HCT116 (cell line): ENCODE measurements at regions not wholly inside any gene's neighbourhood (a gene's known extent, or its start where the extent isn't known, plus 50 kb on each side); places are given as distances from the start of the nearest gene placed in this dataset.
"Not testable (repeated sequence)": the region's sequence is repeated elsewhere in the genome, so short reads cannot be mapped to it uniquely, and the experiment has no call there.

ENCODE experiments used
- ATAC-seq: fragments of 200-7000 bp; cut with Tn5 transposase; 2 replicates; pipeline ENCODE4 v1.9.1; 2020; ENCODE audit warnings: mild to moderate bottlenecking, moderate library complexity
- BruUV-seq: library from RNA; stranded (reverse); fragments of 400-500 nt; replicated peaks from 2 replicates; lab custom pipeline; 2021; lab: Mats Ljungman, UMichigan
- CTCF ChIA-PET: fragments of 300-600 bp; sonication (Branson Sonifier 250); formaldehyde crosslinking; loops from one replicate; lab custom pipeline; 2021; ENCODE audit warnings: antibody characterized with exemption; lab: Charles Lee
- POLR2A ChIA-PET: fragments of 300-600, 350-600 bp; sonication (Branson Sonifier 250); formaldehyde crosslinking; loops from one replicate; lab custom pipeline; 2021; ENCODE audit warnings: antibody characterized with exemption; lab: Charles Lee
- RAD21 ChIA-PET, 2 experiments: fragments of 300-600 bp; sonication (Branson Sonifier 250); formaldehyde crosslinking; loops; one replicate each; lab custom pipeline; 2023; ENCODE audit warnings: low total read pairs in 2 of 2; ENCODE audit not compliant: uncharacterized antibody in 2 of 2, unreplicated experiment in 2 of 2, low non-redundant PET in 1 of 2; lab: Charles Lee
- DNase-seq: peaks from one replicate; pipeline ENCODE4 v3.0.0-alpha.2; 2010; ENCODE audit warnings: low read depth, low spot score
- H2AFZ ChIP-seq: fragments of 200-600 bp; shearing (Covaris generic), sonication (generic); 2 replicates; pipeline ENCODE4 v1.6.1; 2017; ENCODE audit warnings: low read depth, mixed run types, mixed read lengths, antibody characterized with exemption, low read length; ENCODE audit not compliant: poor library complexity, severe bottlenecking
- H3K27ac ChIP-seq: 2 replicates; pipeline ENCODE4 v1.5.1; 2012; ENCODE audit warnings: low read depth, low read length
- H3K27me3 ChIP-seq: fragments of 200-600 bp; sonication (generic); 2 replicates; pipeline ENCODE4 v1.6.1; 2016; ENCODE audit warnings: mixed run types, low read length, mixed read lengths; ENCODE audit not compliant: insufficient read depth
- H3K36me3 ChIP-seq, 2 experiments: fragments of 200-500 bp in 1 of 2; fragments of 200-600 bp in 1 of 2; sonication (Bioruptor generic) in 1 of 2; sonication (generic) in 1 of 2; 2 replicates each; pipeline versions ENCODE4 v1.5.1 to v1.6.1; 2014 to 2016; ENCODE audit warnings: low read length in 2 of 2, inconsistent platforms in 1 of 2, mixed read lengths in 1 of 2, mixed run types in 1 of 2; ENCODE audit not compliant: insufficient read depth in 2 of 2, control insufficient read depth in 1 of 2
- H3K4me1 ChIP-seq, 2 experiments: fragments of 200-600 bp in 1 of 2; sonication (generic) in 1 of 2; 2 replicates each; pipeline versions ENCODE4 v1.5.1 to v1.6.1; 2012 to 2017; ENCODE audit warnings: low read length in 2 of 2, inconsistent platforms in 1 of 2, mild to moderate bottlenecking in 1 of 2, mixed read lengths in 1 of 2, mixed run types in 1 of 2, moderate library complexity in 1 of 2; ENCODE audit not compliant: insufficient read depth in 2 of 2, control insufficient read depth in 1 of 2
- H3K4me2 ChIP-seq: fragments of 200-600 bp; sonication (generic); 2 replicates; pipeline ENCODE4 v1.6.1; 2017; ENCODE audit warnings: mixed run types, low read length, mixed read lengths
- H3K4me3 ChIP-seq, 2 experiments: fragments of 200-600 bp in 1 of 2; sonication (generic) in 1 of 2; replicated peaks in 1 of 2; 2 replicates each; pipeline ENCODE4 v1.5.1; 2011 to 2016; ENCODE audit warnings: low read length in 2 of 2, control low read depth in 1 of 2, low read depth in 1 of 2, mild to moderate bottlenecking in 1 of 2, mixed read lengths in 1 of 2, mixed run types in 1 of 2
- H3K79me2 ChIP-seq: fragments of 200-600 bp; sonication (generic); 2 replicates; pipeline ENCODE4 v1.6.1; 2017; ENCODE audit warnings: mild to moderate bottlenecking, mixed run types, low read length, moderate library complexity, mixed read lengths; ENCODE audit not compliant: insufficient read depth
- H3K9ac ChIP-seq: fragments of 200-600 bp; sonication (generic); 2 replicates; pipeline ENCODE4 v1.6.1; 2016; ENCODE audit warnings: low read length, mixed read lengths
- H3K9me2 ChIP-seq: fragments of 200-600 bp; sonication (generic), shearing (Covaris generic); 2 replicates; pipeline ENCODE4 v1.6.1; 2017; ENCODE audit warnings: mixed run types, mild to moderate bottlenecking, moderate library complexity; ENCODE audit not compliant: insufficient read depth
- H3K9me3 ChIP-seq, 2 experiments: fragments of 200-500 bp in 1 of 2; fragments of 200-600 bp in 1 of 2; sonication (Bioruptor generic) in 1 of 2; sonication (generic) in 1 of 2; 2 replicates each; pipeline ENCODE4 v1.6.1; 2014 to 2017; ENCODE audit warnings: low read length in 2 of 2, mixed read lengths in 2 of 2, inconsistent platforms in 1 of 2, low read depth in 1 of 2, mild to moderate bottlenecking in 1 of 2, mixed run types in 1 of 2, moderate library complexity in 1 of 2; ENCODE audit not compliant: control insufficient read depth in 1 of 2, insufficient read depth in 1 of 2
- H4K20me1 ChIP-seq: fragments of 200-600 bp; sonication (generic), shearing (Covaris generic); 2 replicates; pipeline ENCODE4 v1.6.1; 2017; ENCODE audit warnings: mixed run types, mild to moderate bottlenecking, moderate library complexity; ENCODE audit not compliant: insufficient read depth
- intact Hi-C: fragments of 100-400 bp; cut with micrococcal nuclease; formaldehyde crosslinking; loops from 2 replicates; pipeline ENCODE4 v1.10.0; 2022

DNA sequence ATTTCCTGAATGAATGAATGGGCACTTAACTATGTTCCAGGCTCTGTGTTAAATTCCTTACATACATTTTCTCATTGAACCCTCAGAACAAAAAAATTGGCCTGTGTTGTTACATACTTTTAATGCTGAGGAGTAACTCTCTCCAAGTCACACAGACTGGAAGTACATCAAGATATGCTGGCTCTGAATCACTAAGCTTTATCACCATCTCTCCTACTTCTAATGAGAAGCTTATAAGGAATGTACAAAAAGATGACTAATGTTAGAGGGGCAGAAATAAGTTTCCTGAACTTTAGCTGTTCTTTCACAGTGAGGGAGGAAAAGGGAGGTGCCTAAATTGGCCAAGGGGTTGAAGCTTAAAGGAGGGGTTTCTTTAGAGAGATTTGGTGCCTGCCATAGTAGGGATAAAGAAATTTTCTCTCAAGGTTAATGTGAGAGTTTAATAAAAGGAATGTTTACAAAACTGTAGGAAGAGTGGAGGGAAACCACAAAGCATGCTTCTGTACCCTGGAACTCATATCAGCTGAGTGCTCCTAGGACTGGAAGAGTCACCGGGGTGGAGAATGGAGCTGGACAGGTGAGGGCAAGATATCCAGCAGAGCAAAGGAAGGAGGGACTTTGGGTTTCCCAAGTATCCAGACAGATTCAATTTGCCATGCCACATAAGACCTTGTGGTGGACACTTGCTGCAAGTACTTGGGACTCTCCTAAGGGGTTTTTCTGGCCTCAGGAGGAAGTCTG is 1718.4 kb downstream of the KHDRBS2 start:
- H2AFZ ChIP-seq, H3K36me3 ChIP-seq, H4K20me1 ChIP-seq, H3K4me2 ChIP-seq, H3K4me3 ChIP-seq, ATAC-seq, CTCF ChIA-PET, DNase-seq, H3K9ac ChIP-seq, intact Hi-C loops, H3K27me3 ChIP-seq, POLR2A ChIA-PET, RAD21 ChIA-PET, H3K27ac ChIP-seq, H3K9me3 ChIP-seq, H3K9me2 ChIP-seq, BruUV-seq, H3K79me2 ChIP-seq, H3K4me1 ChIP-seq: not testable (repeated sequence)

DNA sequence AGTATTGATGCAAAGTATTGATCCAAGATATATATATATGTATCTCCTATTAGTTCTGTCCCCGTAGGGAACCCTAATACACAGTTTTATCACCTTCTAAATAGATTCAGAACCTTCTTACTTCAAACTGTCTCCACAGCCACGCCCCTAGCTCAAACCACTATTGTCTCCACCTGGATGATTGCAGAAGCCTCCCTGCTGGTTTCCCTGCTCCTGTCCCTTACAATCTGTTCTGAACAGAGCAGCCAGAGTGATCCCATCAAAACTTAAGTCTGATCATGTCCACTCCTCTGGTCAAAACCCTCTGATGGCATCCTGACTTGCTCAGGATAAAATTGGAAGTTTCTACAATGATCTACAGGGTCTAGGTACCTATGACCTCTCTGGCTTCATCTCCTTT is 1719.6 kb downstream of the KHDRBS2 start:
- H3K4me2 ChIP-seq, H3K79me2 ChIP-seq, intact Hi-C loops, POLR2A ChIA-PET, H2AFZ ChIP-seq, H3K27me3 ChIP-seq, BruUV-seq, H3K36me3 ChIP-seq, DNase-seq, H4K20me1 ChIP-seq, H3K4me1 ChIP-seq, H3K9ac ChIP-seq, H3K9me2 ChIP-seq, ATAC-seq, CTCF ChIA-PET, H3K4me3 ChIP-seq, RAD21 ChIA-PET, H3K9me3 ChIP-seq, H3K27ac ChIP-seq: not testable (repeated sequence)

DNA sequence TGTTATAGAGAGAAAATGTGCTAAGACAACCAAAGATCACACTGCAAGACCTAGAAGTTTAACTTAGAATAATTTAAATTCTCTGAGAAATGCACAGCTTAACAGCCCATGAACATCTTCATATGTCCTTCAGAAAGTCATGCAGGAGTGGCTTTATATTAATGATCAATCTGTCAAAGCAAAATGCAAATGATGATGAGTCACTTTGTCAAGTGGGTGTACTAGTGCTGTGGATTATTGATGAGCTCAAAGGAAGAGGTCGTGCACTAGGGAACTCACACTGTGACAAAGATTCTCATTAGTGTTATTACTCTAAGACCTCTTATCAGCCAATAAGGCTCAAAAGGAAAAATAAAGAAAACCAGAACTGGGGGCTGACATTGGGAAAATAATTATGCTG is 1726.3 kb downstream of the KHDRBS2 start:
- H3K4me2 ChIP-seq, DNase-seq, H4K20me1 ChIP-seq, H3K4me3 ChIP-seq, H3K27me3 ChIP-seq, H3K4me1 ChIP-seq, BruUV-seq, CTCF ChIA-PET, H3K79me2 ChIP-seq, RAD21 ChIA-PET, H3K27ac ChIP-seq, H2AFZ ChIP-seq, intact Hi-C loops, H3K36me3 ChIP-seq, H3K9ac ChIP-seq, H3K9me3 ChIP-seq, POLR2A ChIA-PET, H3K9me2 ChIP-seq, ATAC-seq: not testable (repeated sequence)

DNA sequence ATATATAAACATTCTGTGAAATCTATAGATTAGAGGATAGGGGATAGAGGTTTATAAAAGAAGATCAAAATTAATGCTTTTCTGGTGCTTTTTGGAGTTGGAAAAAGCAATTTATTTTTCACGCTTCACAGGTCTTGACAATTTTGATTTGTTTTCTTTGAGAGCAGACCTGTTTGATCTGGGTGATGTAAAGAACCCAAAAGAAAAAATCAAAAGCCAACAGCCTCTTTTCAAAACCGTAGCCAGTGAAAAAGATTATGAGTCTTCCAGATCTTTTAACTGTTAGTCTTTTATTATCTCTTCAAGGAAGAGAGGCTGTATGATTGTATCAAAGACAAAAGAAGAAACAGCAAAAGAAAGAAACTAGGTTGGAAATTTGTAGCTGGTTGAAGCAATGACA is 1738.7 kb downstream of the KHDRBS2 start:
- CTCF ChIA-PET, H3K9me3 ChIP-seq, H3K4me1 ChIP-seq: not testable (repeated sequence)

More for the DNA sequence above, 1738.7 kb downstream of the KHDRBS2 start:
- H3K36me3 ChIP-seq, ATAC-seq, BruUV-seq, H3K9ac ChIP-seq, H3K4me3 ChIP-seq, H3K27ac ChIP-seq, H4K20me1 ChIP-seq, DNase-seq, POLR2A ChIA-PET, H3K79me2 ChIP-seq, RAD21 ChIA-PET, intact Hi-C loops, H3K9me2 ChIP-seq, H2AFZ ChIP-seq, H3K27me3 ChIP-seq, H3K4me2 ChIP-seq: not testable (repeated sequence)
